ENCODE measurements at regions not wholly inside any gene's neighbourhood (a gene's known extent, or its start where the extent isn't known, plus 50 kb on each side); places are given as distances from the start of the nearest gene placed in this dataset.

- no peak for DNase-seq
These were observed 205.8 kb upstream of the DUSP10 start for GRCh38 chr1:221947731-221948130.

GRCh38 chr1:221946768-221947167 lies 204.9 kb upstream of the DUSP10 start:
- DNase-seq, result no peak

GRCh38 chr1:221945669-221946068 lies 203.8 kb upstream of the DUSP10 start:
- no peak for DNase-seq

GRCh38 chr1:221944247-221944870 lies 202.5 kb upstream of the DUSP10 start:
- DNase-seq, result no peak

GRCh38 chr1:221940631-221941030 lies 198.7 kb upstream of the DUSP10 start:
- no peak for DNase-seq

GRCh38 chr1:221939607-221940006 lies 197.7 kb upstream of the DUSP10 start:
- DNase-seq, result no peak

GRCh38 chr1:221937155-221937953 lies 195.5 kb upstream of the DUSP10 start:
- no peak for DNase-seq

GRCh38 chr1:221933814-221934213 lies 191.9 kb upstream of the DUSP10 start:
- no peak for DNase-seq

GRCh38 chr1:221926441-221926840 lies 184.6 kb upstream of the DUSP10 start:
- no peak for DNase-seq

- no peak for DNase-seq
These were observed 184.1 kb upstream of the DUSP10 start for GRCh38 chr1:221925947-221926346.

GRCh38 chr1:221923929-221924598 lies 182.2 kb upstream of the DUSP10 start:
- peak; percentile 64 for DNase-seq

- DNase-seq, result no peak
These were observed 180.0 kb upstream of the DUSP10 start for GRCh38 chr1:221921936-221922335.

GRCh38 chr1:221919743-221920142 lies 177.9 kb upstream of the DUSP10 start:
- DNase-seq, result no peak

GRCh38 chr1:221919341-221919740 lies 177.5 kb upstream of the DUSP10 start:
- DNase-seq, result no peak

- DNase-seq, result no peak
These were observed 174.3 kb upstream of the DUSP10 start for GRCh38 chr1:221916176-221916575.

- DNase-seq, result no peak
These were observed 173.9 kb upstream of the DUSP10 start for GRCh38 chr1:221915764-221916163.

GRCh38 chr1:221913351-221913892 lies 171.5 kb upstream of the DUSP10 start:
- DNase-seq, result no peak

- DNase-seq, result no peak
These were observed 170.3 kb upstream of the DUSP10 start for GRCh38 chr1:221912230-221912629.

GRCh38 chr1:221911714-221912113 lies 169.8 kb upstream of the DUSP10 start:
- no peak for DNase-seq

GRCh38 chr1:221910222-221910621 lies 168.3 kb upstream of the DUSP10 start:
- no peak for DNase-seq

- DNase-seq, result no peak
These were observed 166.7 kb upstream of the DUSP10 start for GRCh38 chr1:221908573-221908972.

GRCh38 chr1:221907166-221907932 lies 165.5 kb upstream of the DUSP10 start:
- peak; percentile 28 for DNase-seq

GRCh38 chr1:221905802-221906201 lies 163.9 kb upstream of the DUSP10 start:
- DNase-seq, result no peak

Data from fibroblast of upper back skin (primary cell).